Loucy (cell line): ENCODE measurements at regions not wholly inside any gene's neighbourhood (a gene's known extent, or its start where the extent isn't known, plus 50 kb on each side); places are given as distances from the start of the nearest gene placed in this dataset.

Experiments
- EZH2phosphoT487 ChIP-seq: fragments of 200-600 bp; IDR thresholded peaks from 2 replicates; pipeline ENCODE4 v1.6.1; 2018; ENCODE audit warnings: antibody characterized with exemption, mild to moderate bottlenecking, moderate library complexity, borderline replicate concordance
- TF ChIP-seq, protein P1 (sequence below): fragments of 200-600 bp; sonication (generic); conservative IDR thresholded peaks from 2 replicates; pipeline ENCODE4 v1.5.1; 2014; ENCODE audit warnings: mild to moderate bottlenecking, antibody characterized with exemption, low read length

DNA sequence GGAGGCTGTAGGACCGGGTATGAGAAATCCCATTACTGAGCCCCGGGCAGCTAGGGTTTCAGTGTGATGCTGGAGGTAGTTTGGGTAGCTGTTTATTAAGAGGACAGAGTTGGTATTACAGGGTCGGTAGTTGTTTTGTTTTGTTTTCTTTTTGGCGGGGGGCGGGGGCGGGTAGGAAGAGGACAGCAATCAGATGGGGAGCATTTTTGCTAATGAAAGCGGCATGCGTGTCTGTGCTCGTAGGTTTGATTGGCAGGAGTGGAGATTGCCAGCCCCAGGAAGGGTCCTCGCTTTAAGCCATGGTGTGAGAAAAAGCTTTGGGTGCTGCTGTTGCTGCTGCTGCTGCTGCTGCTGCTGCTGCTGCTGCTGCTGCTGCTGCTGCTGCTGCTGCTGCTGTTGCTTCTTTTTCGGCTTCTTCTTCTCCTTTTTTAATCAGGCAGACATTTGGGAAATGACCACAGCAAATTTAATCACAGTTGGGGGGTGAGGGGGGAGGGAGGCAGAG lies 498.5 kb upstream of the ZFHX3 start:
- TF ChIP-seq, protein P1, sequence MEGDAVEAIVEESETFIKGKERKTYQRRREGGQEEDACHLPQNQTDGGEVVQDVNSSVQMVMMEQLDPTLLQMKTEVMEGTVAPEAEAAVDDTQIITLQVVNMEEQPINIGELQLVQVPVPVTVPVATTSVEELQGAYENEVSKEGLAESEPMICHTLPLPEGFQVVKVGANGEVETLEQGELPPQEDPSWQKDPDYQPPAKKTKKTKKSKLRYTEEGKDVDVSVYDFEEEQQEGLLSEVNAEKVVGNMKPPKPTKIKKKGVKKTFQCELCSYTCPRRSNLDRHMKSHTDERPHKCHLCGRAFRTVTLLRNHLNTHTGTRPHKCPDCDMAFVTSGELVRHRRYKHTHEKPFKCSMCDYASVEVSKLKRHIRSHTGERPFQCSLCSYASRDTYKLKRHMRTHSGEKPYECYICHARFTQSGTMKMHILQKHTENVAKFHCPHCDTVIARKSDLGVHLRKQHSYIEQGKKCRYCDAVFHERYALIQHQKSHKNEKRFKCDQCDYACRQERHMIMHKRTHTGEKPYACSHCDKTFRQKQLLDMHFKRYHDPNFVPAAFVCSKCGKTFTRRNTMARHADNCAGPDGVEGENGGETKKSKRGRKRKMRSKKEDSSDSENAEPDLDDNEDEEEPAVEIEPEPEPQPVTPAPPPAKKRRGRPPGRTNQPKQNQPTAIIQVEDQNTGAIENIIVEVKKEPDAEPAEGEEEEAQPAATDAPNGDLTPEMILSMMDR = no peak
- no peak for TF ChIP-seq EZH2phosphoT487
